Thyroid gland (tissue), 4 donors: ENCODE measurements at regions not wholly inside any gene's neighbourhood (a gene's known extent, or its start where the extent isn't known, plus 50 kb on each side); places are given as distances from the start of the nearest gene placed in this dataset.

ENCODE experiments used
- POLR2A ChIP-seq, 2 donors: fragments of 450-650 bp; IDR thresholded peaks; one replicate each; pipeline ENCODE4 v1.6.1; 2017; ENCODE audit warnings: antibody characterized with exemption in 2 of 2, mild to moderate bottlenecking in 2 of 2, moderate library complexity in 1 of 2
- TF ChIP-seq, protein P1 (sequence below), 6 experiments: fragments of 200-600 bp in 3 of 6; fragments of 450-650 bp in 3 of 6; sonication (generic) in 3 of 6; IDR thresholded peaks; one replicate each; pipeline ENCODE4 v1.5.1; 2016 to 2019; ENCODE audit warnings: antibody characterized with exemption in 6 of 6, mild to moderate bottlenecking in 2 of 6, inconsistent platforms in 1 of 6, moderate library complexity in 1 of 6

DNA sequence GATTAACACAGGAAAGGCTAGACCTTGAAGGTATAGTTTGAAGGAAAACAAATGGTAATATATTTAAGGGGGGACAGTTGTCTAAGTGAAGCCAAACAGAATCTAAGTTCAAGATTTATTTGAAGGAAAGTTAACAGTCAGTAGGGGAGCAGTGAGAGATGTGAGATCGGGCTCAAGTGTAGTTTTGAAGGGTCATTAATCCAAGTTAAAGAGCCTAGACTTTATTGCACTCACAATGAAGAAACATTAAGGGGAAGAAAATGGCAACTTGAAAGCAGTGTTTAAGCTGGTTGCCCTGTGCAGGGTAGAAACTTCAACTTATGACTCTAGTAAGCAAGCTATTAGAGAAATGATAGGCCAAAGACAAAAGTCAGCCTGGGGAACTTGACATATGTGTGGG is 1952.2 kb downstream of the PCDH7 start:
- TF ChIP-seq POLR2A (IDR thresholded peaks at IDR 0.05), result no peak
- TF ChIP-seq, protein P1, sequence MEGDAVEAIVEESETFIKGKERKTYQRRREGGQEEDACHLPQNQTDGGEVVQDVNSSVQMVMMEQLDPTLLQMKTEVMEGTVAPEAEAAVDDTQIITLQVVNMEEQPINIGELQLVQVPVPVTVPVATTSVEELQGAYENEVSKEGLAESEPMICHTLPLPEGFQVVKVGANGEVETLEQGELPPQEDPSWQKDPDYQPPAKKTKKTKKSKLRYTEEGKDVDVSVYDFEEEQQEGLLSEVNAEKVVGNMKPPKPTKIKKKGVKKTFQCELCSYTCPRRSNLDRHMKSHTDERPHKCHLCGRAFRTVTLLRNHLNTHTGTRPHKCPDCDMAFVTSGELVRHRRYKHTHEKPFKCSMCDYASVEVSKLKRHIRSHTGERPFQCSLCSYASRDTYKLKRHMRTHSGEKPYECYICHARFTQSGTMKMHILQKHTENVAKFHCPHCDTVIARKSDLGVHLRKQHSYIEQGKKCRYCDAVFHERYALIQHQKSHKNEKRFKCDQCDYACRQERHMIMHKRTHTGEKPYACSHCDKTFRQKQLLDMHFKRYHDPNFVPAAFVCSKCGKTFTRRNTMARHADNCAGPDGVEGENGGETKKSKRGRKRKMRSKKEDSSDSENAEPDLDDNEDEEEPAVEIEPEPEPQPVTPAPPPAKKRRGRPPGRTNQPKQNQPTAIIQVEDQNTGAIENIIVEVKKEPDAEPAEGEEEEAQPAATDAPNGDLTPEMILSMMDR (IDR thresholded peaks at IDR 0.05), result no peak
